HEK293 (cell line): ENCODE measurements at regions not wholly inside any gene's neighbourhood (a gene's known extent, or its start where the extent isn't known, plus 50 kb on each side); places are given as distances from the start of the nearest gene placed in this dataset.

Experiments used
- CTCF ChIA-PET: fragments of 350-600 bp; formaldehyde crosslinking; extraction: SDS; loops from one replicate; lab custom pipeline; 2021; ENCODE audit warnings: antibody characterized with exemption; lab: Yijun Ruan, JAX
- POLR2A ChIA-PET: fragments of 300-600 bp; formaldehyde crosslinking; extraction: SDS; loops from one replicate; lab custom pipeline; 2020; ENCODE audit warnings: antibody characterized with exemption, inconsistent platforms; lab: Yijun Ruan, JAX
- H3K27ac ChIP-seq: fragments of 200-500 bp; sonication (Bioruptor generic); 2 replicates; pipeline ENCODE4 v1.5.1; 2014; ENCODE audit warnings: low read depth, low read length, control low read depth, inconsistent platforms; ENCODE audit errors: extremely low read depth
- H3K36me3 ChIP-seq, 2 experiments: fragments of 200-500 bp in 1 of 2; sonication (Bioruptor generic) in 1 of 2; 1 replicate in 1 of 2; 2 replicates in 1 of 2; pipeline ENCODE4 v1.5.1; 2014 to 2017; ENCODE audit warnings: inconsistent platforms in 2 of 2, low read length in 2 of 2; ENCODE audit not compliant: control insufficient read depth in 2 of 2, insufficient read depth in 1 of 2
- H3K4me1 ChIP-seq: fragments of 200-500 bp; sonication (Bioruptor generic); 2 replicates; pipeline ENCODE4 v1.5.1; 2014; ENCODE audit warnings: mild to moderate bottlenecking, low read length, inconsistent platforms; ENCODE audit not compliant: control insufficient read depth, insufficient read depth
- H3K4me3 ChIP-seq: 2 replicates; pipeline ENCODE4 v1.5.1; 2011; ENCODE audit warnings: low read depth, mild to moderate bottlenecking, control low read depth, low read length, moderate library complexity
- H3K9me3 ChIP-seq: fragments of 200-500 bp; sonication (Bioruptor generic); 2 replicates; pipeline ENCODE4 v1.5.1; 2014; ENCODE audit warnings: low read depth, low read length, inconsistent platforms; ENCODE audit not compliant: control insufficient read depth, insufficient read depth
- GLI2 ChIP-seq: fragments of 450-650 bp; formaldehyde crosslinking; IDR thresholded peaks from 2 replicates; pipeline ENCODE4; 2017; ENCODE audit warnings: missing biosample characterization, missing genetic modification characterization, low read depth, borderline replicate concordance
- KLF16 ChIP-seq: fragments of 450-650 bp; formaldehyde crosslinking; IDR thresholded peaks from 2 replicates; pipeline ENCODE4 v1.5.1; 2017; ENCODE audit warnings: missing biosample characterization, missing genetic modification characterization
- KLF9 ChIP-seq: fragments of 450-650 bp; formaldehyde crosslinking; IDR thresholded peaks from 2 replicates; pipeline ENCODE4 v1.5.1; 2016; ENCODE audit warnings: missing biosample characterization, missing genetic modification characterization, low read depth
- MYNN ChIP-seq: fragments of 450-650 bp; formaldehyde crosslinking; IDR thresholded peaks from 2 replicates; pipeline ENCODE4 v1.5.1; 2016; ENCODE audit warnings: missing biosample characterization, missing genetic modification characterization, borderline replicate concordance
- MZF1 ChIP-seq: fragments of 450-650 bp; formaldehyde crosslinking; IDR thresholded peaks from 2 replicates; pipeline ENCODE4 v1.5.1; 2017; ENCODE audit warnings: missing biosample characterization, missing genetic modification characterization, borderline replicate concordance
- PRDM10 ChIP-seq: fragments of 450-650 bp; formaldehyde crosslinking; IDR thresholded peaks from 2 replicates; pipeline ENCODE4 v1.5.1; 2016; ENCODE audit warnings: missing biosample characterization, missing genetic modification characterization
- RBAK ChIP-seq: fragments of 450-650 bp; formaldehyde crosslinking; IDR thresholded peaks from 2 replicates; pipeline ENCODE4 v1.5.1; 2016; ENCODE audit warnings: missing biosample characterization, missing genetic modification characterization
- SP3 ChIP-seq: fragments of 450-650 bp; formaldehyde crosslinking; IDR thresholded peaks from 2 replicates; pipeline ENCODE4 v1.5.1; 2016; ENCODE audit warnings: missing biosample characterization, missing genetic modification characterization
- TRIM28 ChIP-seq: IDR thresholded peaks from 2 replicates; pipeline ENCODE4 v1.6.1; 2011; ENCODE audit warnings: low read length, control low read depth, borderline replicate concordance
- ZBTB26 ChIP-seq: fragments of 450-650 bp; formaldehyde crosslinking; optimal IDR thresholded peaks from 2 replicates; pipeline ENCODE3; 2016; ENCODE audit warnings: missing biosample characterization, mild to moderate bottlenecking, missing genetic modification characterization
- ZBTB49 ChIP-seq: fragments of 450-650 bp; formaldehyde crosslinking; IDR thresholded peaks from 2 replicates; pipeline ENCODE4 v1.5.1; 2016; ENCODE audit warnings: missing biosample characterization, missing genetic modification characterization, low read depth
- ZBTB7A ChIP-seq: fragments of 450-650 bp; formaldehyde crosslinking; IDR thresholded peaks from 2 replicates; pipeline ENCODE4 v1.5.1; 2016; ENCODE audit warnings: low read depth, missing biosample characterization, missing genetic modification characterization
- ZNF114 ChIP-seq: fragments of 450-650 bp; formaldehyde crosslinking; IDR thresholded peaks from 2 replicates; pipeline ENCODE4 v1.5.0; 2017; ENCODE audit warnings: missing biosample characterization, missing genetic modification characterization
- ZNF214 ChIP-seq: fragments of 450-650 bp; formaldehyde crosslinking; IDR thresholded peaks from 2 replicates; pipeline ENCODE4 v1.5.1; 2017; ENCODE audit warnings: missing biosample characterization, mild to moderate bottlenecking, missing genetic modification characterization, borderline replicate concordance
- ZNF221 ChIP-seq: fragments of 450-650 bp; formaldehyde crosslinking; IDR thresholded peaks from 2 replicates; pipeline ENCODE4 v1.5.1; 2017; ENCODE audit warnings: missing biosample characterization, missing genetic modification characterization, borderline replicate concordance
- ZNF335 ChIP-seq: fragments of 450-650 bp; formaldehyde crosslinking; conservative IDR thresholded peaks from 2 replicates; pipeline ENCODE4 v1.5.1; 2016; ENCODE audit warnings: missing biosample characterization, missing genetic modification characterization
- ZNF391 ChIP-seq: fragments of 450-650 bp; formaldehyde crosslinking; IDR thresholded peaks from 2 replicates; pipeline ENCODE4 v1.5.1; 2016; ENCODE audit warnings: low read depth, missing biosample characterization, missing genetic modification characterization, borderline replicate concordance
- ZNF404 ChIP-seq: fragments of 450-650 bp; formaldehyde crosslinking; IDR thresholded peaks from 2 replicates; pipeline ENCODE4 v1.5.1; 2017; ENCODE audit warnings: missing biosample characterization, missing genetic modification characterization
- ZNF423 ChIP-seq: fragments of 450-650 bp; formaldehyde crosslinking; IDR thresholded peaks from 2 replicates; pipeline ENCODE4 v1.5.1; 2016; ENCODE audit warnings: missing biosample characterization, missing genetic modification characterization
- ZNF513 ChIP-seq: fragments of 450-650 bp; IDR thresholded peaks from 2 replicates; pipeline ENCODE4 v1.5.1; 2018; ENCODE audit warnings: missing biosample characterization, missing genetic modification characterization
- ZNF558 ChIP-seq: fragments of 450-650 bp; formaldehyde crosslinking; IDR thresholded peaks from 2 replicates; pipeline ENCODE4 v1.5.1; 2016; ENCODE audit warnings: missing biosample characterization, missing genetic modification characterization
- ZNF654 ChIP-seq: fragments of 450-650 bp; formaldehyde crosslinking; IDR thresholded peaks from 2 replicates; pipeline ENCODE4 v1.5.1; 2016; ENCODE audit warnings: low read depth, missing biosample characterization, missing genetic modification characterization
- ZNF785 ChIP-seq: fragments of 450-650 bp; formaldehyde crosslinking; IDR thresholded peaks from 2 replicates; pipeline ENCODE4 v1.5.1; 2016; ENCODE audit warnings: missing biosample characterization, missing genetic modification characterization
- ZXDB ChIP-seq: fragments of 450-650 bp; formaldehyde crosslinking; IDR thresholded peaks from 2 replicates; pipeline ENCODE4 v1.5.1; 2016; ENCODE audit warnings: missing biosample characterization, missing genetic modification characterization

GRCh38 chr18:73060666-73061288 lies 193.0 kb upstream of the NETO1 start:
- Histone ChIP-seq H3K4me1 (no peaks in the 10 kb centered on the region), H3K27ac (no peak overlapping the region), H3K9me3 (no peaks in the 10 kb centered on the region), H3K4me3 (no peak overlapping the region), H3K36me3 (no peaks in the 10 kb centered on the region)
- TF ChIP-seq KLF9 (tag by site-specific recombination) = no peak
- no peak for TF ChIP-seq ZNF404
- no peak for TF ChIP-seq GLI2 (tag by site-specific recombination)
- no peak for TF ChIP-seq ZNF214
- TF ChIP-seq ZNF513 (tag by site-specific recombination) = no peak
- POLR2A ChIA-PET = no interaction called here
- CTCF ChIA-PET = interaction anchor here (0.7 kb wide), 2 partner anchors 1024 to 1244 kb away, joined by 3 read pairs; no protein-coding TSS in a partner anchor

GRCh38 chr18:73059280-73059679 lies 191.5 kb upstream of the NETO1 start:
- CTCF ChIA-PET = interaction anchor here (0.6 kb wide), 1 partner anchor 1551 kb away, joined by 3 read pairs; no protein-coding TSS in a partner anchor
- POLR2A ChIA-PET = no interaction called here
- TF ChIP-seq KLF16 (tag by site-specific recombination) (no peak), ZNF785 (no peak), ZNF423 (tag by site-specific recombination) (no peak), ZBTB26 (tag by site-specific recombination) (no peak), MYNN (tag by site-specific recombination) (no peak), SP3 (tag by site-specific recombination) (no peak), MZF1 (tag by site-specific recombination) (no peak), ZNF654 (tag by site-specific recombination) (no peak), ZBTB49 (tag by site-specific recombination) (no peak), ZNF114 (tag by site-specific recombination) (no peak), ZNF335 (no peak)

GRCh38 chr18:73047688-73048087 lies 179.9 kb upstream of the NETO1 start:
- Histone ChIP-seq H3K4me3 (no peak overlapping the region), H3K27ac (no peak overlapping the region), H3K9me3 (no peaks in the 10 kb centered on the region), H3K36me3 (no peaks in the 10 kb centered on the region), H3K4me1 (no peaks in the 10 kb centered on the region)
- POLR2A ChIA-PET = no interaction called here
- CTCF ChIA-PET = no interaction called here
- TF ChIP-seq ZNF391 (tag by site-specific recombination) = no peak
- TF ChIP-seq ZBTB7A (tag by site-specific recombination) = no peak
- TF ChIP-seq SP3 (tag by site-specific recombination) = no peak
- no peak for TF ChIP-seq ZNF404
- no peak for TF ChIP-seq RBAK (tag by site-specific recombination)
- TF ChIP-seq ZNF221 (tag by site-specific recombination) = no peak
- no peak for TF ChIP-seq ZNF558
- TF ChIP-seq ZXDB (tag by site-specific recombination) = no peak
- no peak for TF ChIP-seq TRIM28
- TF ChIP-seq PRDM10 (tag by site-specific recombination) = no peak

More at GRCh38 chr18:73059280-73059679, 191.5 kb upstream of the NETO1 start:
- H3K9me3 ChIP-seq = no peaks in the 10 kb centered on the region
- H3K27ac ChIP-seq = no peak overlapping the region
- no peaks in the 10 kb centered on the region for H3K36me3 ChIP-seq
- no peak overlapping the region for H3K4me3 ChIP-seq
- no peaks in the 10 kb centered on the region for H3K4me1 ChIP-seq
